Adrenal gland (tissue), 5 donors: ENCODE measurements at regions not wholly inside any gene's neighbourhood (a gene's known extent, or its start where the extent isn't known, plus 50 kb on each side); places are given as distances from the start of the nearest gene placed in this dataset.

ENCODE experiments used
- CTCF ChIP-seq, 6 experiments: fragments of 450-650 bp in 4 of 6; fragments of 200-600 bp in 2 of 6; sonication (generic) in 1 of 6; IDR thresholded peaks; 1 replicate in 5 of 6; 2 replicates in 1 of 6; pipeline versions ENCODE4 v1.5.1 to v1.8.0; 2016 to 2021; ENCODE audit warnings: antibody characterized with exemption in 6 of 6, mild to moderate bottlenecking in 2 of 6, moderate library complexity in 1 of 6
- POLR2A ChIP-seq, 2 donors: fragments of 450-650 bp; IDR thresholded peaks; one replicate each; pipeline ENCODE4 v1.6.1; 2017; ENCODE audit warnings: antibody characterized with exemption in 2 of 2, mild to moderate bottlenecking in 2 of 2, moderate library complexity in 1 of 2
- donor health status: DM: no; HTN: no; CAD: no.

GRCh38 chr20:52654567-52654966 lies 317.6 kb upstream of the TSHZ2 start:
- no peak for TF ChIP-seq POLR2A (IDR thresholded peaks at IDR 0.05)
- no peak for TF ChIP-seq CTCF (IDR thresholded peaks at IDR 0.05)
